ENCODE measurements at regions not wholly inside any gene's neighbourhood (a gene's known extent, or its start where the extent isn't known, plus 50 kb on each side); places are given as distances from the start of the nearest gene placed in this dataset.

DNA sequence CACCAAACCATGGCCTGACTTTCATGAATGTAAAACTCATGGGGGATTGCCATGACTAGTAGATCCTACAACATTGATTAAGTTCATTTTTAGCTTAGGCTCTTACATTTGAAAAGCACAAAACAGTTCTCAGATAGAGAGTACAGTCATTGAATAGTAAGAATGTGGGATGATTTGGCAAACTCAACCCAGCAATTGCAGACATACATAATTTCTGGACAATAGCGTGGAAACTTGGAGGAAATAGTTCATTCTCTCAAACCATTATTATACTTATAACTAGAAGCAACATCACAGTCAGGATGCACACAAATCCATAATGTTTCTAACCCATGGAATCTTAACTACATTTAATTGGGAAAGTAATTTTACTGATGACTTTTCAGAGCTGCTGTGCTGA, 598.2 kb downstream of the LMO4 start:
- H3K4me3 ChIP-seq (ENCODE audit: low read depth, low read length) = no peak overlapping the region
- DNase-seq (ENCODE audit: low read depth) = no peak
- TF ChIP-seq, protein P1, sequence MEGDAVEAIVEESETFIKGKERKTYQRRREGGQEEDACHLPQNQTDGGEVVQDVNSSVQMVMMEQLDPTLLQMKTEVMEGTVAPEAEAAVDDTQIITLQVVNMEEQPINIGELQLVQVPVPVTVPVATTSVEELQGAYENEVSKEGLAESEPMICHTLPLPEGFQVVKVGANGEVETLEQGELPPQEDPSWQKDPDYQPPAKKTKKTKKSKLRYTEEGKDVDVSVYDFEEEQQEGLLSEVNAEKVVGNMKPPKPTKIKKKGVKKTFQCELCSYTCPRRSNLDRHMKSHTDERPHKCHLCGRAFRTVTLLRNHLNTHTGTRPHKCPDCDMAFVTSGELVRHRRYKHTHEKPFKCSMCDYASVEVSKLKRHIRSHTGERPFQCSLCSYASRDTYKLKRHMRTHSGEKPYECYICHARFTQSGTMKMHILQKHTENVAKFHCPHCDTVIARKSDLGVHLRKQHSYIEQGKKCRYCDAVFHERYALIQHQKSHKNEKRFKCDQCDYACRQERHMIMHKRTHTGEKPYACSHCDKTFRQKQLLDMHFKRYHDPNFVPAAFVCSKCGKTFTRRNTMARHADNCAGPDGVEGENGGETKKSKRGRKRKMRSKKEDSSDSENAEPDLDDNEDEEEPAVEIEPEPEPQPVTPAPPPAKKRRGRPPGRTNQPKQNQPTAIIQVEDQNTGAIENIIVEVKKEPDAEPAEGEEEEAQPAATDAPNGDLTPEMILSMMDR (IDR thresholded peaks at IDR 0.05; ENCODE audit: insufficient read depth, low read depth, low read length, missing control alignments) = no peak

DNA sequence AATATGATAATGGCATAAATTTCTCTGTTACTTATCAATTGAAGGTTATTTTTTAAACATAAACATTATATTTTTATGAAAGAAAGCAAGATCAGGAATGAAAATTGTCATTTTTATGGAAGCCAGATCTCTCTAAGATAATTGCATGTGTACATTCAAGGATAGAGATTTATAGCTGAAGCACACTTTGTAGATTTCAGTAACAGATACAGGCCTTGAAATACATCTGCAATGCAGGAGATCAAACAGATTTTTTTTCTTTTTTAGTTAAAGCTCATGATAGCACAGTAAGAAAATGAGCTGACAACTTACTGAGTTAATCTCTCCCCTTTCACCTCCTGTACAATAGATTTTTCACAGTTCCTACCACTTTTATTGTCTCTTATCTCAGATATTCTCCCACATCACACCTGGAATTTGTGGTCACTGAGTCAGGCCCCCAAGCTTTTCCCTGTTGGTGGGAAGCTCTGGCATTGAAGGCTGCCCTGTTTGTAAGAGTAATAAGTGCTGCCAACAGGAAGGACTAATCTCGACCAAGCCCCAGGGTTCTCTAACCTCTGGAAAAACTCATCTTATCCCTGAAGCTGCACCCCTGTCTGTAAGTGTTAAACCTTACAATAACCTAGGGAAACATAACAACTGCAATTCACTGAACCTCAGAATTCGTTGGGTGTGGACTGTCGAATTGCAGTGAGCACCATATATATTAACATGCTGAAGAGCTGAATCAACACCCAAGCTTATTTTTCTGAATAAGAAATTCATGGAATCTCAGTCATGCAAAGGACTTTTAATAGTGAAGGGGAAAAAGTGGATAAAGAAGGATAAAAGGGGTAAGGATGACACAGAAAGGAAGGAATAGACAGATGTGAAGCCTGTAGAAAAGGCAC, 599.0 kb downstream of the LMO4 start:
- DNase-seq (ENCODE audit: low read depth) = no peak
- TF ChIP-seq, protein P1 (IDR thresholded peaks at IDR 0.05; ENCODE audit: insufficient read depth, low read depth, low read length, missing control alignments) = no peak
- H3K4me3 ChIP-seq (ENCODE audit: low read depth, low read length) = no peak overlapping the region

DNA sequence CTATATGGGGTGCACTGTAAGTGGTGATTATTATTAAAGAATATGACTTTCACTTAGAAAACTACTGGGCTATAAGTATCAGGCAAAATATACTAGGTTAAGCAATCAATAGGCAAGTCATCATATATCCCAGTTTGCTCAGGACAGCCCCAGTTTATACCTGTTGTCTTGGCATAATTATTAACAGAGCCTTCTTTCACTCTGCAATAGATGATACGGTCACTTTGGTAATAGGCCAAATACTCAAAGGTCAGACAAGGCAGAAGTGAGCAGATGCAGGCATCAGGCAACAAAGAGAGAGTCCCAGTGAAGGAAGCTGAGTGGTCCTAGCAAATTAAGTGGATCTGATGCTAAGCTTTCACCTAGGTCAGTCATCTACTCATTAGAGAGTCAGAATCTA, 599.9 kb downstream of the LMO4 start:
- DNase-seq (ENCODE audit: low read depth) = no peak
- H3K4me3 ChIP-seq (ENCODE audit: low read depth, low read length) = no peak overlapping the region
- TF ChIP-seq, protein P1 (IDR thresholded peaks at IDR 0.05; ENCODE audit: insufficient read depth, low read depth, low read length, missing control alignments) = no peak

DNA sequence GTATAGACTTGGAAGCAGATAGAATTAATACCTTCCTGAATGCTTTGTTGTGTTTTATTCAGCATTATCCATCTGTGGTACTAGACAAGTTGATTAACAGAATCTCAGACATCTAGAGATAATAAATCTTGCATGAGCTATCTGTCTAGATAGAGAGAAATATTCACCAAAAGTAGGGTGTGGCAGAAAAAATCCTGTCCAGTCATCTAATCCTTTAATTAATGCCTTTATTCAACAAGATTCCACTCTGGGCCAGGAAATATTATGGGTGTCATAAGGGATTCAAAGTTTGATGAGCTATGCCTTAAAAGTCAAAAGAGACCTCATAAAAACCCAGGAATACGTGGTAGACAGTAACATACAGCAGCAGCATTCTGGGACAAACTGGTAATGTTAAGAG, 601.2 kb downstream of the LMO4 start:
- H3K4me3 ChIP-seq (ENCODE audit: low read depth, low read length) = no peak overlapping the region

DNA sequence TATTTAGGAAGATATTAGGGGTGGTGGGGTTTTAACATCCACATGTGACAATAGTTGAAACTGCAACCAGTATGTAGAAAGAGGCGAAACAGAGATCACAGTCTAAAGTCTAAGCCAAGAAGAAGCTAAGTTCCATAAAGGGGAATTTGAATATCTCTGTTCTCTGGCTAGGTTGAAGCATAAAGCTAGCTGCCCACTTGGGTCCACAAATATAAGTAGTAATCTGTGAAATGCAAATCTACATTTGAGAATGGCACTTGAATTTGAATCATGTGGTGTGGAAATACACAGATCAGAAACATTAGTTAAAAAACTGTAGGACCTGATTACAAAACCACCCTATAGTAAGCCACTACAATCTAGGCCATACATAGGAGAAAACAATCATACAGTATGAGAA, 602.1 kb downstream of the LMO4 start:
- TF ChIP-seq, protein P1 (IDR thresholded peaks at IDR 0.05; ENCODE audit: insufficient read depth, low read depth, low read length, missing control alignments) = no peak
- H3K4me3 ChIP-seq (ENCODE audit: low read depth, low read length) = no peak overlapping the region
- no peak for DNase-seq (ENCODE audit: low read depth)

More for the DNA sequence above, 601.2 kb downstream of the LMO4 start:
- DNase-seq (ENCODE audit: low read depth) = no peak
- TF ChIP-seq, protein P1 (IDR thresholded peaks at IDR 0.05; ENCODE audit: insufficient read depth, low read depth, low read length, missing control alignments) = no peak

DNA sequence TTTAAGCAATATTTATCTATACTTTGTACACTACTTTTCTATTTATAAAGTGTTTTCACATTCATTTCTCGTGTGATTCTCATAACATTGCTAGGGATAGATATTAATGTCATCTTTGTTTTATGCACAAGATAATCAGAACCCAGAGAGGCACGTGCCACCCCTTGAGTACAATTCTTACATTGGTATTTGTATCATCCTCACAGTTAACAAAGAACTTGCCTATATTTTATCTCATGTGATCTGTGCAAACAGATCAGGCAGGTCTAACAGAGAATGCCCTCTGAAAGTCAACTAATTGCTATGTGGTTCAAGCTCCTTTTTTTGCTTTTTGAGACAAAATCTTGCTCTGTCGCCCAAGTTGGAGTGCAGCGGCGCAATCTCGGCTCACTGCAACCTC, 604.5 kb downstream of the LMO4 start:
- TF ChIP-seq, protein P1 (IDR thresholded peaks at IDR 0.05; ENCODE audit: insufficient read depth, low read depth, low read length, missing control alignments) = no peak
- DNase-seq (ENCODE audit: low read depth) = no peak
- H3K4me3 ChIP-seq (ENCODE audit: low read depth, low read length) = no peak overlapping the region

DNA sequence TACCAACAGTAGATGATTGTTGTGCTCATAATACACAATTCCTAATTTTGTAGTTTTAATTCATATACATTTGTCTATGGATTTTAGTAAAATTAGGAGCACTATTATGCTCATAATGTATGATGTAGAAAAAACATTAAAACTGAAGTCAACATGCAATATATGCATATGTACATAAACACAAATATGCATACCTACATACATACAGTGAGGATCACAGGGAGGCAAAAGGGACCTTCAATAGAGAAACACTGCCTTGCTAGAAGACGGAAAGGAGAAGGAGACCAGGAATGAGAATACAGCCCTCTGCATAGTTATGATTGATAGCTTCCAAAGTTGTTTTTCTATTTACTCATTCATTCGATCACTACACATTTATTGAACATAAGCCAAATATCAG, 606.5 kb downstream of the LMO4 start:
- no peak for DNase-seq (ENCODE audit: low read depth)
- TF ChIP-seq, protein P1 (IDR thresholded peaks at IDR 0.05; ENCODE audit: insufficient read depth, low read depth, low read length, missing control alignments) = no peak
- H3K4me3 ChIP-seq (ENCODE audit: low read depth, low read length) = no peak overlapping the region
